GM18861 (cell line): ENCODE measurements at regions not wholly inside any gene's neighbourhood (a gene's known extent, or its start where the extent isn't known, plus 50 kb on each side); places are given as distances from the start of the nearest gene placed in this dataset.

ENCODE experiments used
- ATAC-seq: cut with Tn5 transposase; IDR thresholded peaks from one replicate; pipeline ENCODE4 v1.9.1; 2021; ENCODE audit not compliant: unreplicated experiment

DNA sequence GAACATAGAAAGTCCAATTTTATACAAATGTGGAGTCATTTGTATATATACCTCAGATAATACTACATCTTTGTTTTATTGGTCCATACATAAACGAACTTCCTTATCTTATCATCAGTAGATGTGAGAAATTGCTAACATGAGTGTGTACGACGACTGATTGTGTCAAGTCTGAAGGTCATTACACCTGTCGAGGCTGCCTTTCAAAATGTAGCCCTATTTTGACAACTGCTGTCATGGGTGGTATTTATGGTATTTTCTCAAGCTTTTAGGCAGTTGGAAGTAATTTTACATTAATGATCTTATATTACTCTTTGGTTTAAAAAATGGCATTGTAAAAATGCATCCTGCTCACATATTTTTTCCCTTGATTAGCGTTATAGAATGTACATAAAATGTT is 183.7 kb upstream of the DNAJC19 start:
- ATAC-seq, result no peak

DNA sequence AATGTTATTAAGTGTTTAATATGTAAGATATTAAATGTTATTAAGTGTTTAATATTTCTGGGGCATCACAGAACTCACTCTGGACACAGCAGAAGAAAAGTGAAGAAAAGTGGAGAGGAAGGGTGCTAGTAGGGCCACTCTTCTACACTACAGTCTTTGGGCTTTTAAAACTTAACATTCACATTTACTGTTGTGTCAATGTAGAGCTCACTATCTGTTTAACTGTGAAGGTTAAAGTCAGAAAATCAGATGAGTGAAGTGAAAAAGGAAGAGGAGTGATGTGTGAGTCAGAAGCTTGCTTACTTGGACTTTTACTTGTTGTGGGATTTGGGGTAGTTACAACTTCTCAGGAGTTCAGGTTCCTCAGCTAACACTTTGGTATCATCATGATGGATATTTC is 145.3 kb upstream of the DNAJC19 start:
- no peak for ATAC-seq

DNA sequence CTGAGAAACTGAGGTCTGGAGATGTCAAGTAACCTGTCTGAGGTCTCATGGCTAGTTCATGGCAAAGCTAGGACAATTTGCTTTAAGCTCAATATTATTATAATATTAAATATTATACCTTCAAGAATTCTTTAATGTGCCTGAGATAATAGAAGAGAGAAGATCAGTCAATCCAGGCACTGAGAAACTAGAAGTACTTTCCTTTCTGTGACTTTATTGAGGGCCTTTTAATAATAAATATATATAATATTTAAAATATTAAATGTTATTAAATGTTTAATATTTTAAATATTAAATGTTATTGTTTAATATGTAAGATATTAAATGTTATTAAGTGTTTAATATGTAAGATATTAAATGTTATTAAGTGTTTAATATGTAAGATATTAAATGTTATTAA is 144.3 kb upstream of the DNAJC19 start:
- ATAC-seq, result no peak

DNA sequence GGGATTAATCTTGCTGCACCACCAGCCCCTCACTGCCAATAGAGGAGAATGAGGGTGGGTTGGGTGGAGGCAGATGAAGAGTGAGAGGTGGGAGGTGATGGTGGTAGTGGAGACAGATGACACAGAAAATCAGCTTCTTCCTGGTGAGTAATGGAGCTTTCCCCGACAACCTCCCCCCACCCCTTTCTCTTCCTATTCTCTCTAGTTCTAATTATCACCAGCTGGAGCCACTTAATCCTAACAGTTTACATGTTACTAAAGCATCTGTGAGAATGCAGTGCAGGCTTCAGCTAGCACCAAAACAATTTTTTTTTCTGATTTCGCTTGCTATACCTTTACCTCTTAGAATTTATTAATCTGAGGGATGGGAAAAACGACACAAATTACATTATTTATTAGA is 116.1 kb upstream of the DNAJC19 start:
- no peak for ATAC-seq

DNA sequence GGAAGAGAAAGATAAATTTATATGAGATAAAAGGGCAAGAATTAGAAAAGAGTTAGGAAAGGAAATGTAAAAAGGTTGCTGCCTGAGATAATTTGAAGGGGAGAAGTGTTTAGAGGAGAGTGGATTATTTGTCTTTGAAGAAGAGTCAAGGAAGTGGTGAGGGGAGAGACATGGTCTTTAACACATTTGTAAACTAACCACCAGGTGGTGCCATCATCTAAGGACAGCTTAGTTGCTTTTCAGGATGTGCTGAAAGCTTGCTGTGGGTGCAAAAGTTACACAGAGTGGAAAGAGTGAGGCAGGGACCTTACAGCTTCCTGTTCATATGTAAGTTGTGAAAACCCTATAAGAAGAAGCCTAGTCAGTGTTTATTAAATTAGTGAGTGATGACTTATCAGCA is 114.1 kb upstream of the DNAJC19 start:
- peak; percentile 49 for ATAC-seq

DNA sequence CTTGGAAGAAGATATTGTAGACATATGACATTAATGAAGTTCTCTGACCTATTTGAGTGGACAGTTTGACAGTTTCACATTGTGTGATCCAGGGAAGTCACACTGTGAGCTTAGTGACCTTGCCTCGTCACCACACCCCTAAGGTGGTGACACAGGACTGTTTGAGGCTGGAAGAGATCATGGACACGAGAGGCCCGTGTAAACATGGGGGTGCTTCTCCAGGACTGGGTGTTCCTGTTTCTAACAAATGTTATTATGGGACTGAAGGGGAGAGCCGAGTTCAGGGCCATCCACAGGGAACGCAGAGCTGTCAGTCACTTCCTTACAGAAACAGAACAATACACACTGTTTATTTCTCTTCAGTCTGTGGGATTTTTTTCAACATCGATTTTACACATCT is 96.5 kb upstream of the DNAJC19 start:
- no peak for ATAC-seq

DNA sequence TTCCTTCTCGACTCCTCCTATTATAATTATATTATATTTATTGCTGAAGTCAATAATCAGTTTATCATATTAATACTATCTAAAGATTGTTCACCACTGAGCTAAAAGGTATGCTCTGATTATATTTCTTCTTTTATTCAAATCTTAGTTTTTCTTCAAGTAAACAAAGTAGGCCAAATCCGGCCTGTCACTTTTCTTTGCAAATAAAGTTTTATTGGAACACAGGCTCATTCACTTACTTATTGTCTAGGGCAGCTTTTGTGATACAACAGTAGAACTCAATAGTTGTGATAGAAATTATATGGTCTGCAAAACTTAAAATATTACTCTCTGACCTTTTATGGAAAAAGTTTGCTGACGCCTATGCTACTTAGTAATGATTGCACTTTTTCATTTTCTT is 92.4 kb upstream of the DNAJC19 start:
- ATAC-seq, result no peak

DNA sequence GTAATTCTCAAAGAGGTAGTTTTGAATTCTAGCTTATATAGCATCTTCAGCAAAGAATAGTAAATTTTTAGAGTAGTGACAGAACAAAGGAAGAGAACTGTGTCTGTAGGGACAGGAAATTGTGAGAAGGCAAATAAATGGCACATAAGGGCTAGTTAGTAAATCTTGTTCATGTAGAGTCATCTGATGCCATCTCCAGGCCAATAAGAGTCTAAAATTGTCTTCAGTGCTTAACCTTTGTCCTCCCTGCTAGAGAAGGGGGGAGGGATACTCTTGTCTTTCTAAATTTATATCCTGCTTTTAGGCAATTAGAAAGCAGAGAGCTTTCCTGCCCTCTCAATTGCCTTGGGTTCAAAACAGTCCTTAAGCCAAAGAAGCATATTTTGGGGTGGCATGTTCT is 87.0 kb upstream of the DNAJC19 start:
- no peak for ATAC-seq

DNA sequence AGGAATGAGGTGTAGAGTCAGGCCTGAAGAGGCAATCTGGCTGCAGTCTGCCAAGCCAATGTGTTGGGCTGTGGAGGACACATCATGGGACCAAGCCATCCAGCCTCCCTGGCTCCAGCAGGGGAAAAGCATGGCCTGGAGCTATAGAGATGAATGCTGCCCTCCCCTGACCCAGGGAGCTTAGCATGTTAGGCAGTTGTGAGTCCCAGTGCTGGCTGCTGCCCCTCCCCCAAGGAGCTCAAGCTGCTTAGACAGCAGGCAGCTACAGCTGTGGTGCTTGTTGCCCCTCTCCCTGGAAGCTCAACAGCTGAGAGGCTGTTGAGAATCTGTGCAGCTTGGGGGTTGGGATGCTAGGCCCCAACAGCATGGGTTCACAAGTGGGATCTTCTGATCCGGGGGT is 85.6 kb upstream of the DNAJC19 start:
- ATAC-seq, result no peak

DNA sequence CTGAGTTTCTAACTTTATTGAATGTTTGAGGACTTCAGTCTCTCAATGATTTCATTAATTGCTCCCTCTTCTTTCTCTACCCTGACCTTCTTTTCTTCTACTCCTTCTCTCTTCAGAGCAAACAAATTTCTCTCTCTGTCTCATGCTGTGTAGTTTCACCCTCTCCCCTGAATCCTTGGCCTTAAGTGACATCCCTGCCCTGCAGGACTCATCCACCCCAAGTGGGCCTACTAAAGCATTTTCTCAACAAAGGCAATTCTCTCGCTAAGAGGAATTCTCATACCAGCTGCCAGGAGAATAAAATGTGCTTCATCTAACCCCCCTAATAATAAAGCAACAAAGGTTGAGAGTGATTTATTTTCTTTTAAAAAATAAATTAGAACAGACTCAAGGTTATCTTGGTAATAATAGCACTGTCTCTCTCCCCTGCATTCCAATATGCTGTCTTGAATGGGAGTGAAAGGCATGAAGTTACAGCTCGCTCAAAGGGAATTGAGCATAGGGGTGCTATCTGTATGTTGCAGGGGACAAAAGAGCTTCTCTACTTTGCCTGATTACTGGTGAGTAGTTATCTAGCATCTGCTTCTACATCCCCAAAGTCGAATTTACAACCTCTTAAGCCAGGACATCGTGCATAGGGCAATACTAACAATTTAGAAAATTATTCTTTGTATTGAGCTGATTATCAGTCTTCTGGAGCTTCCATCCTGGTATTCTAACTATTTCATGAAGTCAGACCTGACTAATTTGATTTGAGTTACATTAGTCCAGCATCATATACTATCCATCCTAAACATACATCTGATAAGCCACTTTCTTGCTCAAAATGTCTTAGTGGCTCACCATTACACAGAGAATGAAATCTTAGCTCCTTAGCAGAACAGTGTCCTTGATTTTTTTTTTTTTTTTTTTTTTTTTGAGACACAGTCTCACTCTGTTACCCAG is 76.9 kb upstream of the DNAJC19 start:
- ATAC-seq, result no peak

DNA sequence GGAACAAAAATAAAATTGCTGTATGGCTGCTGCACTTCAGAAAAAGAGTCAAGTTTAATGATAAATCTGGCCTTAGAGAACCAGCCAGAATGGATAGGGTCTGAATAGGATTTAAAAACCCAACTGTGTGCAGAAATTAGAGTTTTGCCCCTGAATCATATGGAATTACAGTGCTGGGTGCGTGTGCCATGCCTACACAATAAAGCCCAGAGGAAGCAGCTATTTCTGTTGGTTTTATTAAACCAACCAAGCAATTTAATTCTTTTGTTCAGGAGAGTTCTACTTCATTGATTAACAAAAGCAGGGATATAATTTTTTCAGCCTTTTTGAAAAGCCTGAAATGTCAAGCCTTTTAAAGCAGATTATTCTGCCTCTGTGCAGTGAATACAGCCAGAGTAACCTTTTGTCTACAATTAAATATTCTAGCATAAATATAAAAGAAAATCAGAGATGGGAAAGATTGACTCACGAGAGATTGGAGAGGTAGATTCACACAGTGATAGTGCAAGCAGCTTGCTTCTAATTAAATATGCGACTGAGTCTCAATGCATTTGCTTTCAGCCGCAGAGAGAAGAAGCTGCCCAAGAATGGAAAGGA is 66.7 kb upstream of the DNAJC19 start:
- no peak for ATAC-seq

DNA sequence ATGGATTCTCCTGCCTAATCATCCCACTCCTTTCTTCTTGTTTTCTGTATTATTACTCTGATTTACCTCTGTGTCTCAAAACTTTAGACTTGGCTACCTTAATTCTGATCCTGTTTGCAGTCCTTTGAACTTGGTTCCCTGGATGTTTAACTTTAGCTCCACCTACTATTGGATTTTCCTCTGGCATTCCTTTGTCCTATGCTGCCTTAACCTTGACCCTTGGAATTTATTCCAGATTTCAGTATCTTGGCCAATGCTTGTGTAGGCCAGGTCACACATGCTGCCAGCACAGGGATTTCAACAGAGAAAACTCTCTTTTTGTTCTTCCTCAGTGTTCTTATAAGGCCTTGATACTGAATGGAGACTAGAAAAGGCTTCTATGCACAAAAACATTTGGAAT is 65.0 kb upstream of the DNAJC19 start:
- no peak for ATAC-seq

DNA sequence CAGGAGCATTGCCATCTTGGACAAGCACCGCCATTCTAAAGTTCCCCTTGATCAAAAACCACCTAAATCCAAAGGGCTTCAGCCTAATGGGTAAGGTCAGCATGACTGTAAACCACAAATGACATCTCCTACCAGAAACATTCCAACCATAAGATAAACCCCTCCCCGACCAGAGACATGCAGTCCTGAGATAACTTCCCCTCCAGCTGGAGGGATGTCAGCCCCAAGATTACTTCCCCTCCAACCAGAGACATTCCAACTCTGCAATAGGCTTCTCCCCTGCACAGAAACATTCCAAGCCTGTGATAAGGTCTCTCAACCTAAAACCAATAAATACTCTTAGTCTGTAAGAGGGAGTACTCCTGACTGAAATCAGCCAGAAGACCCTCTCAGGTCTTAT is 62.7 kb upstream of the DNAJC19 start:
- no peak for ATAC-seq

DNA sequence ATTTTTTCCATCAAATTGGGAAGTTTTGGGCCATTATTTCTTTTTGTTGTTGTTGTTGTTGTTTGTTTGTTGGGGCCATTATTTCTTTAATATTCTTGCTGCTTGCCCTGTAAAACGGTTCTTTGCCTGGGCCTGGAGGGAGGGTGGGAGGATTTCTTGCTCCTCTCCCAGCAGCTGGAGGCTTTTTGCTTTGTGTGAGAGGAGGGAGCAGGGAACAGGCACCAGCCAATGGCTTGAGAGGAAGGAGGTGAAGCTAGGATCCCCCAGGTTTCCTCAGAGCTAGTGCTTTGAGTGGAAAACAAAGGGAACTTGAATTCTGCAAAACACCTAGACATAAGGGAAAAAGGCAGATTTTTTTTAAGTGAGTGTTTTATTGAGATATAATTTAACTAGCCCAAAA is 61.2 kb upstream of the DNAJC19 start:
- ATAC-seq, result no peak

DNA sequence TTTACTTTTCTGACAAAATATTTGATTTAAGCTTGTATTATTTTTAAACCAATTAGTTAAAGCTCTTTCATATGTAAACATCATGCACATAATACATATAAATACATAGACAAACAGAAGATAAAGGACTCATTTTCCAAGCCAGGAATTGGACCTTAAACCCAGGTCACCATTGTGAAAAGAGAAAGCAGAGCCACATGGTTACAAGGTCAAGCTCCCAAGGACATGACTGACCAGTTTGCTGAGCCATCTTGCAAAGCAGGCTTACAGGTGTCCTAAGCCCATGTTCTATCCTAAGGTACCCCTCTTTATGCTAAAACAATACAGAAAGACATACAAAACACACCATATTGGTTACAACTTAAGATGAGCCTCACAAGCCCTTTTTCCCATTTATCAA is 50.5 kb upstream of the DNAJC19 start:
- no peak for ATAC-seq
